GM12873 (cell line): ENCODE measurements at regions not wholly inside any gene's neighbourhood (a gene's known extent, or its start where the extent isn't known, plus 50 kb on each side); places are given as distances from the start of the nearest gene placed in this dataset.

ENCODE experiments used
- TF ChIP-seq, protein P1 (sequence below): IDR thresholded peaks from 2 replicates; pipeline ENCODE4 v1.5.1; 2012; ENCODE audit warnings: low read depth, mild to moderate bottlenecking, moderate library complexity, low read length, control low read depth; ENCODE audit not compliant: insufficient read depth; ENCODE audit errors: missing control alignments

DNA sequence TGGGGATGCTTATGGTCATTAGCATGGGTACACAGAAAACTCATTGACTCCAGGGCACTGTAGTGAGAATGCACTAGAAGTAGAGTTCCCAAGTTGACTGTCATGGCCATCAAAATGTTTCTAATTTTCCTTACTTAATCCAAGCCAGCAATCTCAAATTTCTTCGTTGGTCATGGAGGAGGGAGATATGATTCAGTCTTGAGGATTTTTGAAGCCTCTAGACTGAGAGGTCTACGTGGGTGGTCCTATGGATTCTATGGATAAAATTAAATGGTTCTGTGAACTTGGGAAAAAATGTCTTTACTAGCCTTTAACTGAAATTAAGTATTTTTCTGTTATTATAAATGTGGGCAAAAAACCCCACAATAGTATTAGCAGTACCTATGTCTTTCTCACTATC lies 508.5 kb downstream of the FUT8 start:
- TF ChIP-seq, protein P1, sequence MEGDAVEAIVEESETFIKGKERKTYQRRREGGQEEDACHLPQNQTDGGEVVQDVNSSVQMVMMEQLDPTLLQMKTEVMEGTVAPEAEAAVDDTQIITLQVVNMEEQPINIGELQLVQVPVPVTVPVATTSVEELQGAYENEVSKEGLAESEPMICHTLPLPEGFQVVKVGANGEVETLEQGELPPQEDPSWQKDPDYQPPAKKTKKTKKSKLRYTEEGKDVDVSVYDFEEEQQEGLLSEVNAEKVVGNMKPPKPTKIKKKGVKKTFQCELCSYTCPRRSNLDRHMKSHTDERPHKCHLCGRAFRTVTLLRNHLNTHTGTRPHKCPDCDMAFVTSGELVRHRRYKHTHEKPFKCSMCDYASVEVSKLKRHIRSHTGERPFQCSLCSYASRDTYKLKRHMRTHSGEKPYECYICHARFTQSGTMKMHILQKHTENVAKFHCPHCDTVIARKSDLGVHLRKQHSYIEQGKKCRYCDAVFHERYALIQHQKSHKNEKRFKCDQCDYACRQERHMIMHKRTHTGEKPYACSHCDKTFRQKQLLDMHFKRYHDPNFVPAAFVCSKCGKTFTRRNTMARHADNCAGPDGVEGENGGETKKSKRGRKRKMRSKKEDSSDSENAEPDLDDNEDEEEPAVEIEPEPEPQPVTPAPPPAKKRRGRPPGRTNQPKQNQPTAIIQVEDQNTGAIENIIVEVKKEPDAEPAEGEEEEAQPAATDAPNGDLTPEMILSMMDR, result no peak

DNA sequence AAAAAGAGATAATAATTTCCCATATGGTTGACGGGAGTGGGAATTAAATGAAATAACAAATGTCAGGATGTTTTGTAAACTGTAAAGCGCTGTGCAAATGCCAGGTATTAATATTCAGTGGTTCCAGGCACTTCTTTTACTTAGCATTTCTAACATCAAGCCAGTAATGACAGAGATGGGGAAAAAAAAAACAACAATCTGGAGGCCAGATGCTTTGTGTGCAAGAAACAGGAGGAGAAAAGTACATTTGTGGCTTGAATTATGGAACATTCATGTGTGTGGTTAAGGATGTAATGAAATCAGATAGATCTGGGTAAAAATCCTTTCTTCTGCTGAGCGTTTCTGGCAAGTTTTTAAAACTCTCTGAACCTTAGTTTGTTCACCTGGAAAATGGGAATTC lies 509.6 kb downstream of the FUT8 start:
- TF ChIP-seq, protein P1, result no peak

DNA sequence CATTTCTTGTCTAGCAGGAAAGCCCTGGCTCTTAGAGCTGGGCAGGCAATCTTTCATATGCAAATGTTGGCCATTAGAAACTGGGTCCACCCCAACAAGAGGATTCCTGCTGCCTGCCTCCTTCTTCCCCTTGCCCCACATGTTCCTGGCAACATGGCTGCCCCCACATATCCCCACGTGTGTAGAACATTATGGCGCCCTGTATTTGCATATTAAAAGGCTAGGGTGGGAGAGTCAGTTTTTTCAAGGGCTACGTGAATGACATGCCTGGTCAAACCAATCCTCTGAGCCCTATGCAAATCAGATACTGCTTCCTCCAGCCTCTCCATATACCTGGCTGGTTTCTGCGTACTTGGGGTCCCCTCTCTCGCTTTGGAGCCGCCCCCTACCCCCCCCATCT lies 514.0 kb downstream of the FUT8 start:
- TF ChIP-seq, protein P1, result no peak

DNA sequence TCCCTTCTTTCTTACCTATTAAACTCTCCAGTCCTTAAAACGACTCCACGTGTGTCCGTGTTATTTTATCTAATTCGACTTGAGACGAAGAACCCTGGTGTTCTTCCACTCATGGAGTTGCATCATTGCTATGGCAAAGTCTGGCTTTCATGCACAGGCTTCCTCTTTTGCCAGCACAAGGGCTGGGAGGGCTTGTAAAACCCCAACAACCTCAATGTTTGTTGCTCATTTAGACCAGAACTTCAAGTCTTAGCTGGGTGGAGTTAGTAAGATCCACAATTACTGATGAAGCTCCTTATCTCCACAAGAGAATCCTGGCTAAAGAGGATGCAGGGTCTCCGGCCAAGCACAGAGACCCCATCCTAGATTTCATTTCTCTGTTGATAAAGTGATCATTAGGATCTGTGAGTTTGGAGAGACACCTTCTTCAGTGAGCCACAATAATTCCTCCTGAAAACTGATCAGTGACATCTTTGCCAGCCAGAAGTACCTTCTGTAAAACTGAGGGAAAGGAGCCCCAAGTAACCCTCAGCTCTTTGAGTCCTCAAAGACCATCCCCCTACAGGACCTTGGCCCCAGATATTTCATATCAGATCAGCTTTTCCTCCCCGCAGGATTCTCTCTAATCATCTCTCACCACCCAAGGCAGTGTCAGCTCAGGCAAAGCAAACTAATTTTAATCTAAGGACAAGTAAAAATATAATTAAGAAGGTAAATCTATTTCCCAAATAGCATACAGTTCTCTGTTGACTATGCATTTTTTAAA lies 514.6 kb downstream of the FUT8 start:
- TF ChIP-seq, protein P1, result no peak

DNA sequence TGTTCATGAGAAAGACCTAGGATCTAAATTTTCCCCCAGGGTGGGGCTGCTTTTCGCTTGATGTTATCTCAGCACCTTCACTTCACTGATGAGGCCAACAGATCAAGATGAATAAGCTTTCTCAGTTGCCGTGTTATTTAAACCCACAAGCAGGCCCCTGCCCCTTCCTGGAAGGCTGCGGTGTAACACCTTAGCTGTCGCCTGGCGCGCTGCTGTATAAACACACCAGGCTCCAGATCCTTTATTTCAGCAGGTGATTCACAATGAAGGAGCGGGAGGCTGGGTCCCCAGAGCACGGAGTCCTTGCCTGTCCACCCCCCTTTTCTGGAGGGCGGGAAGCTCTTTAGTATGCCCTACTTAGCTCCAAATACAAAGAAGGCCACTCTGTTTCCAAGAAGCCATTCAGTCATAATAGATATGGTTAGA lies 515.4 kb downstream of the FUT8 start:
- TF ChIP-seq, protein P1, result no peak

DNA sequence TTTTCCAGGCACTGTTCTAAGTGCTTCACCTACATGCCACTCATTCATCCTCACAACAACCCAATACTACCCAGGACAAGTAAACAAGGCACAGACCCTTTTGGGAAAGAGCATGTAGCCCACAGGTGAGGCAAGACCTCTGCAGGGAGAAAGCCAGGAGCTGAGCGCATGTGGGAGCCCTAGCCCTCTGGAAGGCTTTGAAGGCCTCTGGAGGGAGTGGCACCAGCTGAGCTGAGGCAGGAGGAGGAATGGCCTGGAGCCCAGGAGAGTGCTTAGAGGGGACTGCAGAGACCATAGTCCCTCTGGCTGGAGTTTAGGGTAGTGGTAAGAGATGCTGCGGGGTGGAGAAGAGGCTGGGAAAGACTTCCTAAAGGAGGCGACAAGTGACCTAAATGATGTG lies 516.5 kb downstream of the FUT8 start:
- TF ChIP-seq, protein P1, result no peak

DNA sequence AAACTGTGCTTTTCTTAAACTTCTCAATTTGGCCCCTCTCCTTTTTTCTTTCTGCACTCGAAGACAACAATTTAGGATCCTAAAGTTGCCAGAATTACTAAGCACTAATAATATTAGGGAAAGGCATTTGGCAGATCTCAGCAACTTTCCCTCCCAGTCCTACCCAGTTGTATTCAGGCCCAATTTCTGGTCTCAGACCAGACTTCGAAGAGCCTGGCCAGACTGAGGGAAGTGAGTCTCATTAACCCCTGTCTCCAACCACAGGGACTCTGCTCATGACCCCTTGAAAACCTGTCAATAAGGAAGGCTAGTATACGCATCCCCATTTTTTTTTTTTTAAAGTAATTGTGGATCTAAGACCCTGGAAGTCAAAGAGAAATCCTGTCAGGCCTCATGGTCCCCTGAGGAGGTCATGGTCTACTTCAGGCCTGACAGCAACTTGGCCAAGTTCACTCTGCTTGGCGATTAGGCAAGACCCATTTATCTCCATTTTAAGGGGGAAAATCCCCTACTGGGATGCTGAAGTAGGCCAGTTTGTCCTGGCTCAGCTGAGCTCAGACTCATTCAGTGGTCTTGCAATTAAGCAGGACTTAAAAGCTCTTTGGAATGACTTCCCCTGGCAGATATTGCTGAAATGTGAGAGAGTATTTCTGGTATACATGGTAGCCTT lies 521.0 kb downstream of the FUT8 start:
- TF ChIP-seq, protein P1, result no peak
